Kasumi-1 (cell line): ENCODE measurements at regions not wholly inside any gene's neighbourhood (a gene's known extent, or its start where the extent isn't known, plus 50 kb on each side); places are given as distances from the start of the nearest gene placed in this dataset.

Source experiments
- DNase-seq, 2 experiments: peaks; one replicate each; lab custom pipeline; 2025; lab: John Stamatoyannopoulos, UW

DNA sequence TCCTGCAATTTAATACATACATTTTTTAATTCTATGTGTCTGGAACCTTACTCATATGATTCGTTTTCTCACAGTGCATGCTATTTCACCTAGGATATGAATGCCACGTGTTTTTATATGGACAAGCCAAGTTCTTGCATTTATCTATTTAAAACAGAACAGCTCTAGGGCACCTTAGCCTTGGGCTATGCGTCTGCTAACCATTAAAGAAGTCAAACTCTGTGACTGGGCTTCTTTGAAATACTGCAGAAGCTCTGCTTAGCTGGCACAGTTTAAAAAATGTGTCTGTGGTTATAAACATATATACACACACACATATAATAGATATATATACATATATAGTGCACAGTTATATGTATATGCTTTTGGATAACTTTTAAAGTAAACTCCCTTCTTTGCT lies 890.8 kb upstream of the KLHL29 start:
- no peak for DNase-seq

DNA sequence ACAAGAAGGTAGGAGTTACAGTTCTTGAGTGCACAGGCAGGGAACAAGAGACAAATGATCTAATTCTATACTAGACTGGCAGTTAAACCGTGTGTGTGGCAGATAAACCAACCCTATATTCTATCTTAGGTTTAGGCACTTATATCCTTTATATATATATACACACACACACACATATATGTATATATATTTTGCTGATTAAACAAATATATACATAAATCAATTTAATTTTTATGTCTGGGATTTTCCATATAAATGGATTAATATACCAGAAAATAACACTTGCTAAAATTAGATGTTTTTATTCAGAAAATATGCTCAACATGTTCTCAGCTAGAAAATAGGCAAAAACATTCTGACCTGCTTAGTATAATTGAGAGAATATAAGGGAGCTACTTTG lies 887.9 kb upstream of the KLHL29 start:
- DNase-seq, result no peak

GRCh38 chr2:22497789-22498188 lies 887.2 kb upstream of the KLHL29 start:
- no peak for DNase-seq

DNA sequence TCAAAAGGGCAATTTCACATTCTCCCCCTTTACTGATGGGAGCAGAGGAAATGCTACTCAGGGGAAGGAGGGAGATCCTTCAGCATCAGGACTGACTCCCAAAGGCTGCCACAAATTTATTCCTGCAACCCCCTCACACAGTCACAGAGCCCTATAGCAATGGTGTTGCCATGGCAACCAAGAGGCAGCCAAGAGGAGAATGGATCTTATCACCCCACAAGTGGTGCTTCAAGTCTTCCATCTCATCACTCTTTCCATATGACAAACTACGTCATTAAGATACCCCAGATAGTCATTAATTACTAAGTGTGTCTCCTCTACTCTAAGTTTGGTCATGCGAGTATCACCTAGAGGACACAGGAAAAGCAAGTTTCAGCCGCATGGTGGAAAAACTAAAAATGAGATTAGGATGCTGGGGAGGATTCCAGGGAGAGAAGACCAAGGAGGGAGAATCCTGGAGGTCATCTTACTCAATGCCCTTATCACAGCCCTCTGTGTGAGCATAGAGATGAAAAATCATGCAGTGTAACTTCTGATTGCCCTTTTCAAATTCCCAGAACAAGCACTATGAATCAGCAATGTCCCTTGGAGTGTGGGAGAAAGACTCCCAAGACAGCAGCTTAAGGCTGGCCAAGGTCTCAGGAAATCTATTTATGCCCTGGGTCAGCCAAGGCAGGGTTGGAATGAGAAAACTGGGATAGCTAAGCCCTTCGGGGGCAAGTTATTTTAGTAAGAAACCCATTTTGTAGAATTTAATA lies 885.7 kb upstream of the KLHL29 start:
- DNase-seq, result no peak

DNA sequence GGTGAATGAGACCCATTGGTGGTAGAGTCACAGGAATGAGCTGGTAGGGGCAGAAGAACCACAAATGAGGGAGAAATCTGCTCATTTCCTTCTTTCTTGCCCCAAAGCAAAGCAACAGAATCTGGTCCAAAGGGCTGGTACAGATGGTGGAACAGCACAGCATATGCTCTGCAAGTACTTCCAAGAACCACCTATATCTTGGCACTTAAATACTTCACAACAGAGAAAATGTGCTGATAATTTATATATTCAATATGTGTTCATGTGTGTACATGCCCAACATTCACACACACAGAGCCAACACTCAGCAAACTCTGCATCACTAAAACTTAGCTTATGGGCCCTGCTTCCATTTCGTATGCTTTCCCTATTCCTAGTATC lies 884.4 kb upstream of the KLHL29 start:
- no peak for DNase-seq

DNA sequence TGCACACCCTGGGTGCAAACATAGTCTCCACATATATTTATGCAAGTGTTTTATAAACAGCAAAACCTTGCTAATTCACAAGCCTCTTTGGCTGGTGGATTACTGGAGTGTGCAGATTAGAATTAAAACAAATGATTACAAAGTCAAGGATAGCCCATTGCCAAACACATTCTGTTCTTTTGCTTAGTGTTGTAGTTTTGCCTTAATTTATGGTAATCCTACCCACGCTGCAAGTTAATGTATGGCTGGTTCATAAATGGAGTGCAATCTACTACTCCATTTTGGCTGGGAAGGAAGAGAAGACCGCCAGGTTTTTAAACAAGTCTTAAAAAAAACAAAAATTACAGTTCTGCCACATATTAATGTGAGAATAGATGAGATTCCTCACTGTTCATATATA lies 883.1 kb upstream of the KLHL29 start:
- no peak for DNase-seq

DNA sequence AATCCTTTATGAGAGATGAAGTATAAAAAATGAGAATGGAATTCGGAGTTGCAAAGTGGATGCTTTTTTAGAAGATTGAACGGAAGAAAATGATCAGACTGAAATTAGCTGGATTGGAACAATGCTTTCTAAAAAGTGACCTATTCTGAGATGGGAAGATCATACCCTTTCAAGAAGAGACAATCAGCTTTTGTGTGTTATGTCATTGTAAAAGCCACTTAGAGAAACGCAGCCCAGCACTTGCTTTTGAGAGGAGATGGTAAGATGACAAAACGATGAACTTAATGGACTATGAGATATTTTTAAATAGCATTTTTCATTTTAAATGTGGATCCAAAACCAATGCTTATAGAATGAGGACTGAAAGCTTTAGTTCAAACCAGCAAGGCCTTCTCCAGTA lies 871.4 kb upstream of the KLHL29 start:
- no peak for DNase-seq

DNA sequence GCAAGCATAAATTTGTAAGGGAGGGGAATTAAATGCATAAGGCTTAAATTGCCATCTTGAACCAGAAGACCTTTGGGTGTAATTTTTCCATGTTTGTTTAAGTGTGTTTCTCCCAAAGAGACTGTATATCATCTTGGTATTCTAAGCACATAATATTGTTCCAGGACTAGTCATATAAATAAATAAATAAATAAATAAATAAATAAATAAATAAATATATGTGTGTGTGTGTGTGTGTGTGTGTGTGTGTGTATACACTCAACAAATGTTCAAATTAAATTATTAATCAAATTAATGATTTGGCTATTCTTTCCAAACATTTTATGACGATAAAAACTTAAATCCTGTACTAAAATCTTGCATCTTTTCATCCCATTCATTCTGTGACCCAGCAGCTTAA lies 867.8 kb upstream of the KLHL29 start:
- DNase-seq, result no peak

DNA sequence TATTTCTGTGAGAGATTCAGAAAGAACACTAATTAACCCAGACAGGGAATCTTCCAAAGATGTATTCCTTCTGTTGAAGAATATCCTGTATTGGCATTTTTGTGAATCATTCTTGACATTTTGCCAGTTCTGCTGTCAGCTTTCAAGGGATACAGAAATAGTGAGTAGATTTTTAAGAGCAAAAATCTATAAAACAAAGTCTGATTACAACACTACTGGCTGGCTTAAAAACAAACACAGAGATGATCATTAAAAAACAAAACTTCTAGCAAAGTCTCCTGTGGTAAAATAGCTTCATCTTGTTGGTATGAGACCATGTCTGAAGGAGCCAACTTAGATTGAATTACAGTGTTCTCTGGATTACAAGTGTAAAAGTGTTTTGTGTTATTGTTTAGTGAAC lies 866.3 kb upstream of the KLHL29 start:
- DNase-seq, result no peak

DNA sequence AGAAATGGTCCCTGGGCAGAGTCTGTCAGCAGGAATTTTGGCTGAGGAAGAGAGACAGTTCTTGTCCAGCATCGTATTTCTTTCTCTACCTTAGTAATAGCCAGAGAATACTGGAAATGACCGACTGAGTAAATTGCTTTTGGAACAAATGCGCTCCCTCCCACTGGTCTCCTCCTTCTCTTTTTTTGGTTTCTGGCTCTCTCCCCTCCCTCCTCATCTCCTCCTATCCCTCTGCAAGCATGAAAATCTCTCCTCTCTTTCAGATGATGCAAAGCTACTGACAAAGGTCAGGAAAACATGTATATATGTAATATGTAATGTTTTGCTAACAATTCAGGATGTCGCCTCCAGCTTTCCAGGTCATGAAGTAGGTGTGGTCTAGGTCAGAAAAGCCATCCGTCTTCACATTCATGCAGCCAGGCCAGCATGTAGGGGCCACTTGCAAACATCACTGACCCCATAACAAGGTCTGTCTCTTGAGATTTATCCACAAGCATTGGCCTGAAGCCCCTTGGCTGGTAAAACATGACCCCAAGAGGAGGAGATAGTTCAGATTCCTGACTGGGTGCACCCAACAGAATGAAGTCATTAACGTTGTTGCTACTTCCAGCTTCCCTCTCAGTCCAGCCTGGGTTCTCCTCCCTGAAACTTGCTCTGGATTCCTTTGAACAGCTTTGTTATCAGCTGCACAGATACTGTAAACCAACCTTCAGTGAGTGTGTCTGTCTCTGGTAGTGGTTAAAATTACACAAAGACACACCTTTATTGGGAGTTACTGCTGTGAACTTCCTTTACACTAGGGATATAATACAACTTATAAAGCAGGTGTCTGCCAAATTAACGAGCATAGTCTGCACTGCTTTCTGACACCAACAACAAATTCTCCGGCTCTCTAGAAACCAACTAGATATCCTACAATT lies 864.4 kb upstream of the KLHL29 start:
- DNase-seq, result no peak

GRCh38 chr2:22521620-22522019 lies 863.4 kb upstream of the KLHL29 start:
- no peak for DNase-seq

DNA sequence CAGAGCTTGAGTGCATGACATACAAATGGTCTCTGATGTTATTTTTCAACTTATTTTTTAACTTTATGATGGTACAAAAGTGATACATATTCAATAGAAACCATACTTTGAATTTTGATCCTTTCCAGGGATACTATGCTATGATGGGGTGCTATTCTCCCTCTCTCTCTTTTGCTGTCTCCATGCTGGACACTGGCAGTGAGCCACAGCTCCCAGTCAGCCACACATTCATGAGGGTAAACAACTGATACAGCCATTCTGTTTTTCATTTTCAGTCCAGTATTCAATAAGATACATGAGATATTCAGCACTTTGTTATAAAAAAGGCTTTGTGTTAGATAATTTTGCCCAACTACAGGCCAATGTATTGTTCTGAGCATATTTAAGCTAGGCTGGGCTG lies 859.3 kb upstream of the KLHL29 start:
- no peak for DNase-seq

GRCh38 chr2:22530131-22530530 lies 854.8 kb upstream of the KLHL29 start:
- no peak for DNase-seq

DNA sequence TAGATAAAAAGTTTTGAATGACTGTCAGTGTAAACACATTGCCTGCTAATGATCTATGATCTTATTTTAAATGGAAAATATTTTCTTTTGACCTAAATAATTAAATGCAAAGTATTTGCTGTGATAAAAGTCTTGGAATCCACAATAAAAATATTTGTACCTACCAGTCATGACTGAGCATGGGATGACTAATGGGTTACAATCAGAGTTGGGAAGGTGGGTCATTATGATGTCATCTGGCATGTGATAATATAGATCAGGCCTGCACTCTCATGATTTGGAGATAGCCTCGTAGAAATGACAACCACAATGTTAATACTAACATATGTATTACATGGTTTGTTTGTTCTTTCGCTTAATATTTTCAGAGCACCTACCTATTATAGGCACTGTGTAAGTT lies 848.8 kb upstream of the KLHL29 start:
- DNase-seq, result no peak

GRCh38 chr2:22554453-22554852 lies 830.5 kb upstream of the KLHL29 start:
- no peak for DNase-seq

DNA sequence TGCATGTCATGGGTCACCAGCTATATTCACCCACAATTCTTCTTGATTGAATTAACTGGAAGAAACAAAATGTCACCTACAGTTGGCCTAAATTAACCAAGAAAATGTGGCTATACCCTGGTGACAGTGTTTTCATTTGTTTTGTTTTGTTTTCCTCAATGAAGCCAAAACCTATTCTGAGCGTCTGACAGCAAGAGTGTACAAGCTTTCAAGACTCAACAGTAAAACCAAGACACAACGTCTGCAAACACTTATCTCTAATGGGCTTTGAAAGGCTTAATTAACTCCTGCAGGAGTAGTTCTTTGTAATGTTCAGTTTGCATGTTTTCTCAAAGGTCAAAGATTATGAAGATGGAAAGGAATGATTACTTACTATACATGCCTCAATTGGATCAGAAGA lies 827.6 kb upstream of the KLHL29 start:
- DNase-seq, result no peak

DNA sequence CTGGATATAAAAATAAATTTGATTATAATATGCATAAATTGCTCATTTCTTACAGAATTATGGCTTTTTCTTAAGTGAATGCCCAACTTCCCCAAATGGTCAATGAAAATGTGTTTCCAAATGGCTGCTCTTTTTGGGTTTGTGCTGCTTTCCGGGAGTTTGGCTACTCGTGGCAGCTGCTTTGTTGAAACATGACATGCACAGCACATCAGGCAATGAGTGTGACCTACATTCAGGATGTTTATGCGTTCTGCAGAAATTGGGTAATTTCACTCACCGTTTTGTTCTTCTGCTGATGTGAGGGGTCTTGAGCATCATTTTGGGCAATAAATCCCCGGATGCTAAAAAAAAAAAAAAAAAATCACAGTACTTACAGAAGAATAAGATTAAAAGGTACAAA lies 825.0 kb upstream of the KLHL29 start:
- DNase-seq, result no peak

- DNase-seq, result no peak
Observed at GRCh38 chr2:22579341-22579740, 805.6 kb upstream of the KLHL29 start.

DNA sequence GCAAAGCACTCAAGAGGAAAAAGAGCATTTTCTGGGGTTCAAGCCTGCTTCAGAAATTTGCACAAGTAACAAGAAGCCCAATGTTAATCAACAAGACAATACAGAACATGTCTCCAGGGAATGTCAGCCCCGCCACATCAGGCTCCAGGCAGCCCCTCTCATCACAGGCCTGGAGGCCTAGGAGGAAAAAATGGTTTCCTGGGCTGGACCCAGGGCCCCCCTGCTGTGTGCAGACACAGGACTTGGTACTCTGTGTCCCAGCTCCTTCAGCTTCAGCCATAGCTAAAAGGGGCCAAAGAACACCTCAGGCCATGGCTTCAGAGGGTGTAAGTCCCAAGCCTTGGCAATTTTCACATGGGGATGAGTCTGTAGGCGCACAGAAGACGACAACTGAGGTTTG lies 802.9 kb upstream of the KLHL29 start:
- DNase-seq, result no peak

DNA sequence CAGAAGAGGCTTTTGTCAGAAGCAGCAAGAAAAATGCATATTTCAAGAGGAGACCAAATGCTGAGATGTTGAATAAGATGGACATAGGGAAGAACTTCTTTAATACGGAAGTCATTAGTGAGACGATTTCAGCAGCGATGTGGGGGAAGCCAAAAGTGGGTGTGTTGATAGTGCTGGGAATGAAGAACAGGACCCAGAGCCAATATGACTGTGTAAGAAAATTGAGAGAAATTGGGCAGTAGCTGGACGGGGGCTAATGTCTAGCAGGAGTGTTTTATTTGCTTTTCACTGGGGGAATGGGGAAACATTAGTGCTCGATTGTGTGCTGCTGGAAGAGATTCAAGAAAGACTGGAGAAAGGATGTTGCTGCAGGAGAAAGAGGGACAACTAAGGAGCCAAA lies 788.7 kb upstream of the KLHL29 start:
- DNase-seq, result no peak

GRCh38 chr2:22600156-22600555 lies 784.8 kb upstream of the KLHL29 start:
- no peak for DNase-seq

DNA sequence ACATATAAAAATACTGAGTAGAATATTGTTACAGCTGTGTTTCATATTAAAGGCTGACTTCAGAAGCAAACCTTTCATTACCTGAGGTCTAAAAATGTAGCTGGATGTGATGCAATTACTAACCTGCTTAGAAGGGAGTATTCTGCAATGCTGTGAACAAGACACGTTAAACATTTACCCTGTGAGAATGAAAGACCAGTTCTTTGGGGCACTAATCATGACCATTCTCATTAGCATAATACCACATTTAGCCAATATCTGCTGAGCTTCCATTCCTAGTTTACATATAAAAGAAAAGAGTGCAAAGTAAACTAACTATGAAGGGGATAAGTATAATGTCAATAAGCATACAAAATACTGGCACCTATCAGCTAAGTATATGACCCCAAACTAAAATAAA lies 784.0 kb upstream of the KLHL29 start:
- no peak for DNase-seq

DNA sequence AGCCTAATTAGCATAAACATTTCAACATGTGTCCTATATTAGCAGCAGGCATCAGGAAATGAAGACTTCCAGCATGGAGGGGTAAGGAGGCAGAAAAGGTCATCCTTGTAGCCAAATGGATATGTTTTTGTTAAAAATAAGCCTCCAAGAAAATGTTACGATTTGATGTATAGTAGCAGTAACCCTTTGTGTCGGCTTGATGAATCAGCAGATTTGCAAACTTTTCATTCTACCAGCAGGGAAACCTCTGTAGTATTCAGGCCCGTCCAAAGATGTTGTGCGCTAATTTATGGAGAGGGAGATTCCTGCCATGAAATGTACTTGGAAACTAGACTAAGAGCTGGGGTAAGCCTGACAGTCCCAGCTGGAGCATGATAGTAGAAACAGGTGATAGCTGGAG lies 780.8 kb upstream of the KLHL29 start:
- no peak for DNase-seq

DNA sequence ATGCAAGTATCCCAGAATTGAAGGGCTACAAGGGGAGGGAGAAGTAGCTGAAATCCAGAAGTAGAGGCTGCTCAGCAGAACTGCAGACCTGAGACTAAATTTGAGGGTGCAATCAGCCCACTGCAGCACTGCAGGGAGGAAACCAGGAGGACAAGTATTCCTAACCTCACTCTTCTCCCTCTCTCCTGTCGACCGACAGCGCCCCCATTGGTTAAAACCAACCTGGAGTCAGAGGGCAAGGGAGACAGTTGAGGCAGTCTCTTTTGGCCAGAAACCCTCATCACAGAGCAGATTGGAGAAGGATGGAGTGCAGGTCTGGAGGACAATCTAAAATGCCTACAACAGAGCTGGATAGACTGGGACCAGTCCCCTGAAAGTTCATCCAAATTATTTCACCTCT lies 768.9 kb upstream of the KLHL29 start:
- DNase-seq, result no peak
